Natural killer cell treated with Interleukin-12 subunit alpha and Interleukin-12 subunit beta and Interleukin-15 and Interleukin-18, amount 100 ng/mL, for 72 hours (primary cell): ENCODE measurements at regions not wholly inside any gene's neighbourhood (a gene's known extent, or its start where the extent isn't known, plus 50 kb on each side); places are given as distances from the start of the nearest gene placed in this dataset.
"Not testable (repeated sequence)": the region's sequence is repeated elsewhere in the genome, so short reads cannot be mapped to it uniquely, and the experiment has no call there.

Experiments
- ATAC-seq, 2 donors: fragments of 150-1000 bp; cut with Tn5 transposase in 1 of 2; sonication (Bioruptor Pico), chemical (Tn5 transposase) in 1 of 2; 2 replicates each; pipeline ENCODE4 v1.10.0; 2021
- DNase-seq: peaks from one replicate; pipeline ENCODE4 v3.0.0; 2022; ENCODE audit warnings: low spot score
- H3K27ac Mint-ChIP-seq, 2 donors: 1 replicate in 1 of 2; 2 replicates in 1 of 2; pipeline ENCODE4 v1.8.0; 2022; ENCODE audit warnings: mixed read lengths in 2 of 2, mild to moderate bottlenecking in 1 of 2, moderate library complexity in 1 of 2
- H3K27me3 Mint-ChIP-seq, 2 donors: 1 replicate in 1 of 2; 2 replicates in 1 of 2; pipeline ENCODE4 v1.8.0; 2022; ENCODE audit warnings: mixed read lengths in 2 of 2
- H3K36me3 Mint-ChIP-seq: one replicate; pipeline ENCODE4 v1.8.0; 2022; ENCODE audit warnings: mixed read lengths
- H3K4me1 Mint-ChIP-seq, 2 donors: 1 replicate in 1 of 2; 2 replicates in 1 of 2; pipeline ENCODE4 v1.8.0; 2022; ENCODE audit warnings: low read depth in 2 of 2, mixed read lengths in 2 of 2, mild to moderate bottlenecking in 1 of 2
- H3K4me3 Mint-ChIP-seq: one replicate; pipeline ENCODE4 v1.8.0; 2022; ENCODE audit warnings: mixed read lengths
- H3K9me3 Mint-ChIP-seq: 2 replicates; pipeline ENCODE4 v1.8.0; 2022; ENCODE audit warnings: mixed read lengths

DNA sequence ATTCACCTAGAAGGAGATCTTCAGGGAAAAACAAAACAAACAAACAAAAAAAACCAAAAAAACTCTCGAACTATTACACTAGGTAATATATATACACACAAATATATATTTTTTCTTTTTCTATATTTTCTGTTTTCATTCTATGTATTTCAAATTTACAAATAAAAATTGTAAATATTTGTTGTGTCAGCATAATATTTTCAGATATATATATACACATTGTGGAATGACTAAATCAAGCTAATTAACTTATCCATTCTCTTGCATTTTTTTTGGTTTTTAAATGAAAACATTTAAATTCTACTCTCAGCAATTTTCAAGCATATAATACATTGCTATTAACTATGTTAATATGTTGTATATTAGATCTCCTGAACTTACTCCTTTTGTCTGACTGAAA is 762.0 kb upstream of the PCDH10 start:
- Mint-ChIP-seq H3K36me3 (no peaks in the 10 kb centered on the region), H3K27me3 (no peaks in the 10 kb centered on the region), H3K4me3 (no peak overlapping the region), H3K27ac (no peak overlapping the region), H3K4me1 (no peaks in the 10 kb centered on the region), H3K9me3 (peaks cover 18% of the 10 kb centered on the region)
- ATAC-seq (no peak), DNase-seq (no peak)

DNA sequence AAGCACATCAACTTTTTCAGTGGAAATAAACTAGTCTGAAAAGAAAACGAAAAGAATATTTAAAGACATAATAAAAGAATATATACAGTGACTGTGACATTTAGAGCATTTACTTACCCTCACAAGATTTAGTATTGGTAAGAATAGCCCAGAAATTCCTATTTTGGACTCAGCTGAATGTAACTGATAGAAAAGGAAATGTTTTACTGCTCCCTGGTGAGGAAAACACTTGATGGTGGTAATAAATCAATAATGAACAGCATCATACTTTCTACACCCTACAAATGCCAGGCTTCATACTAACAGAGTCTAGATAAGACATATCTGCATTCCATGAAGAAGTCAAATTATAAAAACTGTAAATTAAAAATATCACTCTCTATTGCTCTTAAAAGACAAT is 753.5 kb upstream of the PCDH10 start:
- Mint-ChIP-seq H3K27me3 (no peaks in the 10 kb centered on the region), H3K27ac (no peak overlapping the region), H3K9me3 (peaks cover 12% of the 10 kb centered on the region), H3K4me1 (no peaks in the 10 kb centered on the region), H3K36me3 (peaks cover 5% of the 10 kb centered on the region), H3K4me3 (no peak overlapping the region)
- ATAC-seq, result no peak
- DNase-seq, result no peak

DNA sequence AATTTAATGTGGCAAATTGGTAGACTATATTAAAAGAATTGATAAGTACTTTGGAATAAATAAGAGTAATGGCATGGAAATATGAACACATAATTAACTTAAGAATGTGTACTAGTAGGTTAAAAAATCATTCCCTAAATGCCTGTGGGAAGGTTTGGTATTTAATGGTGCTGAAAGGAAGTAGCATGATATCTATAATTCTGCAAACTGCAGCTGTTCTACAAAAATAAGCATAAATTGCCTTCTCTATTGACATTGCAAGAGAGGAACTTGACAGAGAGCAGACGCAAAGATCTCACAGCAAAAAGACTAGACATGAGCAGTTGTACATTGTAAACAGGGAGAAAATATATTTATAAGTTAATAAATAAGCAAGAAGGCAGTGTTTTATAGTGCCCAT is 752.5 kb upstream of the PCDH10 start:
- Mint-ChIP-seq H3K36me3 (peaks cover 14% of the 10 kb centered on the region), H3K4me3 (no peak overlapping the region), H3K27me3 (no peaks in the 10 kb centered on the region), H3K4me1 (no peaks in the 10 kb centered on the region), H3K9me3 (peaks cover 15% of the 10 kb centered on the region), H3K27ac (no peak overlapping the region)
- DNase-seq, result no peak
- ATAC-seq, result no peak

DNA sequence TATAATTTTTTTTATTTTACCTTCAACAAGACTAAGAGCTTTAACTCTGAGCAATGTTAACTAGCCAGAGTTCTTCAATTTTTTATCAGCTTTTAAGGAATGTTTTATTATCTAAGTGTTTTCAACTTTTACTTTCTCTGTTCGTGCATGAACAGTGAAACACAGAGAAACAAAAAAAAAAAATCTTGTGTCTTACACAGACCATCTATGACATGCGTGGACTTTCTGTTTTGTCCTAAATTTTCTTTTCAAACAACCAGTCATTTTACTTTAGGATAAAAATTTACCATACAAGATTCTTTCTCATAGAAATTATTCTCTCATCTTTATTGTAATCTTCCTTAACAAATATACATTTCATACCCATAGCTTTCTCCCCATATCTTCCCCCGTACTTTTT is 731.9 kb upstream of the PCDH10 start:
- Mint-ChIP-seq H3K9me3 (peaks cover 24% of the 10 kb centered on the region), H3K4me3 (no peak overlapping the region), H3K27ac (no peak overlapping the region), H3K27me3 (no peaks in the 10 kb centered on the region), H3K4me1 (no peaks in the 10 kb centered on the region), H3K36me3 (peaks cover 11% of the 10 kb centered on the region)
- ATAC-seq (no peak), DNase-seq (no peak)

- H3K27me3 Mint-ChIP-seq, result no peaks in the 10 kb centered on the region
- ATAC-seq (no peak), DNase-seq (no peak)
- no peaks in the 10 kb centered on the region for H3K36me3 Mint-ChIP-seq
- H3K27ac Mint-ChIP-seq, result no peak overlapping the region
- H3K4me1 Mint-ChIP-seq, result no peaks in the 10 kb centered on the region
- H3K9me3 Mint-ChIP-seq, result peaks cover 3% of the 10 kb centered on the region
- no peak overlapping the region for H3K4me3 Mint-ChIP-seq
These were observed 722.0 kb upstream of the PCDH10 start for GRCh38 chr4:132427125-132427524.

DNA sequence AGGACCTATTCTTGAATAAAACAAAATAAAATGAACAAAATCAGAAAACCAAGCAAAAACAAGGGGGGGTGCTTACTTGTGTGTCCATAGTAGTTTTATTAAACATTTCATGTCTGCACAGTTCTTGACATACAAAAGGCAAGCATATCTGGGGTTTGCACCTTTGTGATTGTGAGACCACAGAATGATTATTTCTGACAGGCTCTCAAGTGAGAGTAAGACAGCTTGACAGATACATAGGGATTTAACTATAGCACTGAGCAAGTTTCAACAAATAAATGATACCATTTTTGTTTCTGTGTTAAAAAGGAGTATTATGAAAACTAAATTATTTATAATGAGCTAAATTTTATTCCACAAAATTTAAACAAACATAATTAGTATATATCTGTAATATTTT is 712.0 kb upstream of the PCDH10 start:
- Mint-ChIP-seq H3K27ac (no peak overlapping the region), H3K27me3 (no peaks in the 10 kb centered on the region), H3K36me3 (no peaks in the 10 kb centered on the region), H3K4me1 (no peaks in the 10 kb centered on the region), H3K4me3 (no peak overlapping the region), H3K9me3 (peaks cover 8% of the 10 kb centered on the region)
- DNase-seq, result no peak
- no peak for ATAC-seq

DNA sequence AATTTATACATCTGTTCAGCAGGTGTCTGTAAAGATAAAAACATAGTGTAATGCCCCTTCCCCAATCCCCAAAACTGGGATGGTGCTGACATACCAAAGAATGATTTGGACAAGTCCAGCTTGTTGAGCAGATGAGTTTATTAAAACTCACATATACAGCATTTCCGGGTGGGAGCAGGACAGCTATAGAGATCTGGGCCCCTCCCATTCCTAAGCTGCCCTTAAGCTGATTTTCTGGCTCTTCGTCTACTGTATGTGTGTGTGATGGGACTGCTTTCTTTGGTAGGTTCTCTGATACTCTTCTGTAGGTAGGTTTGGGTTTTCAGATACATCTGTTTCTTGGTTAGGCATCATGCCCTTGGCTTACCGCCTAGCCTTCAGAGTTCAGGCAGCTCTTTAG is 703.7 kb upstream of the PCDH10 start:
- ATAC-seq (no peak), DNase-seq (no peak)
- Mint-ChIP-seq H3K4me1 (no peaks in the 10 kb centered on the region), H3K4me3 (no peak overlapping the region), H3K27ac (no peak overlapping the region), H3K9me3 (peaks cover 18% of the 10 kb centered on the region), H3K36me3 (no peaks in the 10 kb centered on the region), H3K27me3 (no peaks in the 10 kb centered on the region)

DNA sequence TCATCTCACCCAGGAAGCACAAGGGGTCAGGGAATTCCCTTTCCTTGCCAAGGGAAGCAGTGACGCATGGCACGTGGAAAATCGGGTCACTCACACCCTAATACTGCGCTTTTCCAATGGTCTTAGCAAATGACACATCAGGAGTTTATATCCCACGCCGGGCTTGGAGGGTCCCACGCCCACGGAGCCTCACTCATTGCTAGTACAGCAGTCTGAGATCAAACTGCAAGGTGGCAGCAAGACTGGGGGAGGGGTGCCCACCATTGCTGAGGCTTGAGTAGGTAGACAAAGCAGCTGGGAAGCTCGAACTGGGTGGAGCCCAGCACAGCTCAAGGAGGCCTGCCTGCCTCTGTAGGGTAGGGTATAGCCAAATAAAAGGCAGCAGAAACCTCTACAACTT is 691.1 kb upstream of the PCDH10 start:
- not testable (repeated sequence) for H3K4me3 Mint-ChIP-seq, H3K27ac Mint-ChIP-seq, ATAC-seq, DNase-seq, H3K27me3 Mint-ChIP-seq, H3K4me1 Mint-ChIP-seq
- Mint-ChIP-seq H3K9me3 (peaks cover 22% of the 10 kb centered on the region), H3K36me3 (peaks cover 26% of the 10 kb centered on the region)

DNA sequence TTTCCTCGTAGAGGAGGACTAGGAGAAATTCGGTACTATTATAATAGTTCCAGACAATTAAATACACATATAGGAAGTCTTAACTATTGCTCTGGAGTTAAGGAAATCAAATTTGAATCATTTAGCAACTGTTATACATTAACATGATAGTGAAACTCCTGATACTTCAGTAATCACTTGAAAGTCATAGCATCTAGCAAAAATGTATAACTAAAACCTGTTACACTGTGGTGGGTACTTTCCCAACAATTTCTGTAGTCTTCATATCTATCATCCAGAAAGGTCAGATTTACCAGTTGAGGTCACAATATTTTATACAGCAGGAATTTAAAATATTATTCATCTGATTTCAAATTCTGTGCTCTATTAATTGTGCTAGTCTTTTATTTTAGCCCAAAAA is 669.6 kb upstream of the PCDH10 start:
- Mint-ChIP-seq H3K27me3 (no peaks in the 10 kb centered on the region), H3K36me3 (no peaks in the 10 kb centered on the region), H3K4me1 (no peaks in the 10 kb centered on the region), H3K9me3 (peaks cover 8% of the 10 kb centered on the region), H3K27ac (no peak overlapping the region), H3K4me3 (no peak overlapping the region)
- ATAC-seq (no peak), DNase-seq (no peak)

- no peak overlapping the region for H3K27ac Mint-ChIP-seq
- ATAC-seq (no peak), DNase-seq (no peak)
- no peaks in the 10 kb centered on the region for H3K4me1 Mint-ChIP-seq
- no peaks in the 10 kb centered on the region for H3K27me3 Mint-ChIP-seq
- peaks cover 4% of the 10 kb centered on the region for H3K9me3 Mint-ChIP-seq
- H3K36me3 Mint-ChIP-seq, result no peaks in the 10 kb centered on the region
- H3K4me3 Mint-ChIP-seq, result no peak overlapping the region
These were observed 660.5 kb upstream of the PCDH10 start for GRCh38 chr4:132488555-132488954.

GRCh38 chr4:132493476-132493875 is 655.6 kb upstream of the PCDH10 start:
- ATAC-seq (no peak), DNase-seq (no peak)
- Mint-ChIP-seq H3K27ac (no peak overlapping the region), H3K27me3 (no peaks in the 10 kb centered on the region), H3K36me3 (no peaks in the 10 kb centered on the region), H3K4me3 (no peak overlapping the region), H3K4me1 (no peaks in the 10 kb centered on the region), H3K9me3 (no peaks in the 10 kb centered on the region)

DNA sequence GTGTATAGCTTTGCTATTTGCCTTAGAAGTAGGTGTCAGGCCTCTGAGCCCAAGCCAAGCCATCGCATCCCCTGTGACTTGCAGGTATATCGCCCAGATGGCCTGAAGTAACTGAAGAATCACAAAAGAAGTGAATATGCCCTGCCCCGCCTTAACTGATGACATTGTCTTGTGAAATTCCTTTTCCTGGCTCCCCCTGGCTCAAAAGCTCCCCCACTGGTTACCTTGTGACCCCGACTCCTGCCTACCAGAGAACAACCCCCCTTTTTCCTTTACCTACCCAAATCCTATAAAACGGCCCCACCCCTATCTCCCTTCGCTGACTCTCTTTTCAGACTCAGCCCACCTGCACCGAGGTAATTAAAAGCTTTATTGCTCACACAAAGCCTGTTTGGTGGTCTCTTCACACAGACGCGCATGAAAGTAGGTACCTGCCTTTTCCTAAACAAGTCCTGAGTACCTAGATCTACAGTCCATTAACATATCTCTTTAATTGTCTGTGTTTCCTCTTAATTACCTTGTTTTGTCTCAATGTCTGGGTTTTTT is 653.8 kb upstream of the PCDH10 start:
- not testable (repeated sequence) for H3K9me3 Mint-ChIP-seq, ATAC-seq, H3K36me3 Mint-ChIP-seq, H3K4me3 Mint-ChIP-seq, DNase-seq, H3K27ac Mint-ChIP-seq, H3K4me1 Mint-ChIP-seq, H3K27me3 Mint-ChIP-seq

DNA sequence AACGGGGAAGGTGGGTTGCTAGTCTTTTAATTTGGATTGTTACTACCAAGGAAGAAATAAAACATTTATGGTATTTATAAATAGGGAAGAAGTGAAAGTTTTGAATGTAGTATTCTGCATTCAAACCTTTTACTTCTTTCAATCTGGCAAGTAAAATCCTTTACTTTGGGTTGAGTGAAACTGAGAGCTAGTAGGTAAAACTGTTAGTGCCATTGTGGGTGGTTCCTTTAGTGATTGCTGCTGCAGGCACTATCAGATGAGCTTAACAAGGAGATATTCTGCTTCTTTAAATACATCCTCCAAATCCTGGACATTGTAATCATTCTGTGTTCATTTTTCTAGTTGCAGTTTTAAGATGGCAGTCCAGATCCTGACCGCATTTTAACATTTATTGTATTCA is 650.9 kb upstream of the PCDH10 start:
- Mint-ChIP-seq H3K36me3 (no peaks in the 10 kb centered on the region), H3K9me3 (peaks cover 6% of the 10 kb centered on the region), H3K4me3 (no peak overlapping the region), H3K27ac (no peak overlapping the region), H3K27me3 (no peaks in the 10 kb centered on the region), H3K4me1 (no peaks in the 10 kb centered on the region)
- no peak for DNase-seq
- ATAC-seq, result no peak

- H3K4me1 Mint-ChIP-seq, result no peaks in the 10 kb centered on the region
- no peak overlapping the region for H3K27ac Mint-ChIP-seq
- DNase-seq, result no peak
- no peak overlapping the region for H3K4me3 Mint-ChIP-seq
- H3K27me3 Mint-ChIP-seq, result no peaks in the 10 kb centered on the region
- peaks cover 8% of the 10 kb centered on the region for H3K9me3 Mint-ChIP-seq
- no peak for ATAC-seq
- no peaks in the 10 kb centered on the region for H3K36me3 Mint-ChIP-seq
These were observed 647.0 kb upstream of the PCDH10 start for GRCh38 chr4:132502096-132502552.

DNA sequence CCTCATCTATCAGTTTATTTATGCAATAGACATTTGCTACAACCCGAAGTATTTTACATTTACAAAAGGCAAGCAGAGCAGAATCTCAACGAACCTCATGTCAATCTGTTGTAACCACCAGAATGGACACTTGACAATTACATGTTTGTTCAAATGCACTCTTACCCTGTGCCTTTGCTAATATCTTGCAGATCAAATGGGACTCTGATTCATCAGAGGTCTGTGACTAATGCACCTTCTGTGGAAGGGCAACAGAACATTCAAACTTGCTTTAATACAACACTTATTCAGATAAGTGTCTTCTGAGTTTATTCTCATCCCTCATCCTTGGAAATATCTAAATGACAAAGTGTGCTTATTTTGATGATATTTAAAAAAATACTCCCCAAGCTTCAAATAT is 644.7 kb upstream of the PCDH10 start:
- Mint-ChIP-seq H3K36me3 (no peaks in the 10 kb centered on the region), H3K4me3 (no peak overlapping the region), H3K27ac (no peak overlapping the region), H3K27me3 (no peaks in the 10 kb centered on the region), H3K4me1 (no peaks in the 10 kb centered on the region), H3K9me3 (peaks cover 9% of the 10 kb centered on the region)
- no peak for DNase-seq
- ATAC-seq, result no peak
